Neural cell (in vitro differentiated cells): ENCODE measurements at regions not wholly inside any gene's neighbourhood (a gene's known extent, or its start where the extent isn't known, plus 50 kb on each side); places are given as distances from the start of the nearest gene placed in this dataset.

ENCODE experiments used
- EP300 ChIP-seq: fragments of 450-650 bp; conservative IDR thresholded peaks from 2 replicates; pipeline ENCODE4 v1.6.1; 2014; ENCODE audit warnings: antibody characterized with exemption, mild to moderate bottlenecking, moderate library complexity; ENCODE audit not compliant: poor library complexity, severe bottlenecking
- TF ChIP-seq, protein P1 (sequence below): fragments of 450-650 bp; IDR thresholded peaks from 2 replicates; pipeline ENCODE4 v1.5.1; 2014; ENCODE audit warnings: antibody characterized with exemption, mild to moderate bottlenecking, moderate library complexity; ENCODE audit not compliant: poor library complexity, severe bottlenecking

DNA sequence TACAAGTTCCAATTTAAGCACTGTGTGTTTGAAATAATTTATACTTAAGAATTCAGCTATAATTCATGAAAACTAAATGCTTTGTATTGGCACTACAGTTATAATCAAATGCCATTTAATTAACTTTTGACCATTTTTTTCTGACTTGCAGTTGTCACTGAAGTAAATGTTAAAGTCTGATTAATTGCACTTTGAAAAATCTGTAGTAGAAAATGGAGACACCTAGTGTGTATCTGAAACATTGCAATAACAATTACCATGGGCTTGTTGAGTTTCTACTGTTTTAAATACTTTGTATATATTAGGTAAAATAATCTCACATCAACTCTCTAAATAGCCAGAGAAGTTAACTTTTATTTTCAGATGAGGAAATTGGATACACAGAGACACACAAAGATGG is 458.6 kb upstream of the FSIP2 start:
- TF ChIP-seq EP300: no peak
- TF ChIP-seq, protein P1, sequence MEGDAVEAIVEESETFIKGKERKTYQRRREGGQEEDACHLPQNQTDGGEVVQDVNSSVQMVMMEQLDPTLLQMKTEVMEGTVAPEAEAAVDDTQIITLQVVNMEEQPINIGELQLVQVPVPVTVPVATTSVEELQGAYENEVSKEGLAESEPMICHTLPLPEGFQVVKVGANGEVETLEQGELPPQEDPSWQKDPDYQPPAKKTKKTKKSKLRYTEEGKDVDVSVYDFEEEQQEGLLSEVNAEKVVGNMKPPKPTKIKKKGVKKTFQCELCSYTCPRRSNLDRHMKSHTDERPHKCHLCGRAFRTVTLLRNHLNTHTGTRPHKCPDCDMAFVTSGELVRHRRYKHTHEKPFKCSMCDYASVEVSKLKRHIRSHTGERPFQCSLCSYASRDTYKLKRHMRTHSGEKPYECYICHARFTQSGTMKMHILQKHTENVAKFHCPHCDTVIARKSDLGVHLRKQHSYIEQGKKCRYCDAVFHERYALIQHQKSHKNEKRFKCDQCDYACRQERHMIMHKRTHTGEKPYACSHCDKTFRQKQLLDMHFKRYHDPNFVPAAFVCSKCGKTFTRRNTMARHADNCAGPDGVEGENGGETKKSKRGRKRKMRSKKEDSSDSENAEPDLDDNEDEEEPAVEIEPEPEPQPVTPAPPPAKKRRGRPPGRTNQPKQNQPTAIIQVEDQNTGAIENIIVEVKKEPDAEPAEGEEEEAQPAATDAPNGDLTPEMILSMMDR: peak; percentile 66
